ENCODE measurements at regions not wholly inside any gene's neighbourhood (a gene's known extent, or its start where the extent isn't known, plus 50 kb on each side); places are given as distances from the start of the nearest gene placed in this dataset.

- intact Hi-C loops (cut with micrococcal nuclease; ENCODE audit: unreplicated experiment), result no loop called here
- DNase-seq, result no peak
- Mint-ChIP-seq H3K27ac (ENCODE audit: unreplicated experiment) (no peak overlapping the region), H3K36me3 (ENCODE audit: insufficient read depth, unreplicated experiment) (no peaks in the 10 kb centered on the region), H3K27me3 (ENCODE audit: unreplicated experiment) (no peaks in the 10 kb centered on the region), H3K9me3 (ENCODE audit: low read depth, unreplicated experiment) (peaks cover 4% of the 10 kb centered on the region), H3K4me3 (ENCODE audit: low read depth, unreplicated experiment) (no peak overlapping the region), H3K4me1 (ENCODE audit: low read depth, unreplicated experiment) (no peaks in the 10 kb centered on the region)
- CTCF ChIA-PET, result no interaction called here
- no peak for TF ChIP-seq CTCF (IDR thresholded peaks at IDR 0.05; ENCODE audit: unreplicated experiment)
- no TSS peak for BruUV-seq (replicated peaks)
Observed at GRCh38 chr2:35562488-35562887, 793.1 kb upstream of the CRIM1 start.

- Mint-ChIP-seq H3K27ac (ENCODE audit: unreplicated experiment) (no peak overlapping the region), H3K27me3 (ENCODE audit: unreplicated experiment) (no peaks in the 10 kb centered on the region), H3K4me1 (ENCODE audit: low read depth, unreplicated experiment) (no peaks in the 10 kb centered on the region), H3K4me3 (ENCODE audit: low read depth, unreplicated experiment) (no peak overlapping the region), H3K36me3 (ENCODE audit: insufficient read depth, unreplicated experiment) (no peaks in the 10 kb centered on the region), H3K9me3 (ENCODE audit: low read depth, unreplicated experiment) (peaks cover 7% of the 10 kb centered on the region)
- CTCF ChIA-PET, result no interaction called here
- no peak for TF ChIP-seq CTCF (IDR thresholded peaks at IDR 0.05; ENCODE audit: unreplicated experiment)
- DNase-seq, result no peak
- intact Hi-C loops (cut with micrococcal nuclease; ENCODE audit: unreplicated experiment), result no loop called here
- BruUV-seq (replicated peaks), result no TSS peak
Observed at GRCh38 chr2:35548171-35548570, 807.4 kb upstream of the CRIM1 start.

- DNase-seq, result no peak
- no TSS peak for BruUV-seq (replicated peaks)
- CTCF ChIA-PET, result no interaction called here
- H3K4me1 Mint-ChIP-seq (ENCODE audit: low read depth, unreplicated experiment), result no peaks in the 10 kb centered on the region
- H3K4me3 Mint-ChIP-seq (ENCODE audit: low read depth, unreplicated experiment), result no peak overlapping the region
- H3K9me3 Mint-ChIP-seq (ENCODE audit: low read depth, unreplicated experiment), result peaks cover 9% of the 10 kb centered on the region
- H3K27ac Mint-ChIP-seq (ENCODE audit: unreplicated experiment), result no peak overlapping the region
- intact Hi-C loops (cut with micrococcal nuclease; ENCODE audit: unreplicated experiment), result no loop called here
- TF ChIP-seq CTCF (IDR thresholded peaks at IDR 0.05; ENCODE audit: unreplicated experiment), result no peak
- no peaks in the 10 kb centered on the region for H3K36me3 Mint-ChIP-seq (ENCODE audit: insufficient read depth, unreplicated experiment)
- H3K27me3 Mint-ChIP-seq (ENCODE audit: unreplicated experiment), result no peaks in the 10 kb centered on the region
Observed at GRCh38 chr2:35545301-35545700, 810.3 kb upstream of the CRIM1 start.

- H3K9me3 Mint-ChIP-seq (ENCODE audit: low read depth, unreplicated experiment), result peaks cover 2% of the 10 kb centered on the region
- no peak overlapping the region for H3K4me3 Mint-ChIP-seq (ENCODE audit: low read depth, unreplicated experiment)
- H3K27ac Mint-ChIP-seq (ENCODE audit: unreplicated experiment), result no peak overlapping the region
- CTCF ChIA-PET, result no interaction called here
- no peaks in the 10 kb centered on the region for H3K27me3 Mint-ChIP-seq (ENCODE audit: unreplicated experiment)
- intact Hi-C loops (cut with micrococcal nuclease; ENCODE audit: unreplicated experiment), result no loop called here
- no peak for DNase-seq
- BruUV-seq (replicated peaks), result no TSS peak
- no peaks in the 10 kb centered on the region for H3K4me1 Mint-ChIP-seq (ENCODE audit: low read depth, unreplicated experiment)
- TF ChIP-seq CTCF (IDR thresholded peaks at IDR 0.05; ENCODE audit: unreplicated experiment), result no peak
- no peaks in the 10 kb centered on the region for H3K36me3 Mint-ChIP-seq (ENCODE audit: insufficient read depth, unreplicated experiment)
Observed at GRCh38 chr2:35538796-35539195, 816.8 kb upstream of the CRIM1 start.
